Caco-2 (cell line): ENCODE measurements at regions not wholly inside any gene's neighbourhood (a gene's known extent, or its start where the extent isn't known, plus 50 kb on each side); places are given as distances from the start of the nearest gene placed in this dataset.

ENCODE experiments used
- BruUV-seq: library from RNA; stranded (reverse); fragments of 400-500 nt; replicated peaks from 2 replicates; lab custom pipeline; 2021; lab: Mats Ljungman, UMichigan
- CTCF ChIA-PET: fragments of 300-600 bp; sonication (Branson Sonifier 250); formaldehyde crosslinking; loops from one replicate; lab custom pipeline; 2022; ENCODE audit warnings: antibody characterized with exemption; lab: Charles Lee
- POLR2A ChIA-PET: fragments of 300-600 bp; sonication (Branson Sonifier 250); formaldehyde crosslinking; loops from one replicate; lab custom pipeline; 2022; ENCODE audit warnings: antibody characterized with exemption; lab: Charles Lee
- DNase-seq, 2 experiments: peaks; one replicate each; pipeline versions ENCODE4 v3.0.0 to v3.0.0-alpha.2; 2020 to 2022
- H3K27me3 ChIP-seq: replicated peaks from 2 replicates; pipeline ENCODE4 v1.6.0; 2011; ENCODE audit warnings: low read length; ENCODE audit not compliant: control insufficient read depth, insufficient read depth
- H3K36me3 ChIP-seq: 2 replicates; pipeline ENCODE4 v1.5.1; 2011; ENCODE audit warnings: low read length; ENCODE audit not compliant: control insufficient read depth, insufficient read depth
- H3K4me1 ChIP-seq: fragments of 250-450 bp; sonication (Bioruptor Pico); 2 replicates; pipeline ENCODE4 v1.5.1; 2020; ENCODE audit warnings: mild to moderate bottlenecking
- H3K4me3 ChIP-seq: 2 replicates; pipeline ENCODE4 v1.5.1; 2011; ENCODE audit warnings: low read depth, mild to moderate bottlenecking, control low read depth, low read length
- H3K9me3 ChIP-seq: fragments of 250-450 bp; sonication (Bioruptor Pico); 2 replicates; pipeline ENCODE4 v1.5.1; 2020; ENCODE audit warnings: mild to moderate bottlenecking, moderate library complexity
- H3K27ac Mint-ChIP-seq: one replicate; pipeline ENCODE4 v1.8.0; 2022; ENCODE audit warnings: mixed read lengths; ENCODE audit not compliant: unreplicated experiment
- H3K27me3 Mint-ChIP-seq: one replicate; pipeline ENCODE4 v1.8.0; 2022; ENCODE audit warnings: mixed read lengths; ENCODE audit not compliant: insufficient read depth, unreplicated experiment
- H3K36me3 Mint-ChIP-seq: one replicate; pipeline ENCODE4 v1.8.0; 2022; ENCODE audit warnings: mild to moderate bottlenecking, mixed read lengths; ENCODE audit not compliant: insufficient read depth, unreplicated experiment
- H3K4me1 Mint-ChIP-seq: one replicate; pipeline ENCODE4 v1.8.0; 2022; ENCODE audit warnings: low read depth, mixed read lengths; ENCODE audit not compliant: unreplicated experiment
- H3K4me3 Mint-ChIP-seq: one replicate; pipeline ENCODE4 v1.8.0; 2022; ENCODE audit warnings: mild to moderate bottlenecking, moderate library complexity, mixed read lengths; ENCODE audit not compliant: unreplicated experiment
- H3K9me3 Mint-ChIP-seq: one replicate; pipeline ENCODE4 v1.8.0; 2022; ENCODE audit warnings: mixed read lengths; ENCODE audit not compliant: unreplicated experiment
- CTCF ChIP-seq, 2 experiments: fragments of 200-600 bp in 1 of 2; IDR thresholded peaks; 1 replicate in 1 of 2; 2 replicates in 1 of 2; pipeline versions ENCODE4 v1.5.1 to v1.8.0; 2011 to 2022; ENCODE audit warnings: antibody characterized with exemption in 1 of 2, control low read depth in 1 of 2, inconsistent platforms in 1 of 2, low read depth in 1 of 2, low read length in 1 of 2, mild to moderate bottlenecking in 1 of 2, moderate library complexity in 1 of 2; ENCODE audit not compliant: insufficient read depth in 1 of 2, severe bottlenecking in 1 of 2, unreplicated experiment in 1 of 2
- intact Hi-C: fragments of 100-400 bp; cut with micrococcal nuclease; formaldehyde crosslinking; loops from one replicate; pipeline ENCODE4 v1.10.0; 2022; ENCODE audit not compliant: unreplicated experiment

- H3K36me3 Mint-ChIP-seq: no peaks in the 10 kb centered on the region
- POLR2A ChIA-PET: no interaction called here
- CTCF ChIA-PET: no interaction called here
Measured at GRCh38 chr3:168693870-168694269, 598.1 kb upstream of the GOLIM4 start.

GRCh38 chr3:168688267-168688666 is 592.5 kb upstream of the GOLIM4 start:
- H3K9me3 Mint-ChIP-seq: no peaks in the 10 kb centered on the region
- H3K4me3 Mint-ChIP-seq: no peak overlapping the region
- H3K4me1 Mint-ChIP-seq: no peaks in the 10 kb centered on the region
- Histone ChIP-seq H3K9me3 (no peaks in the 10 kb centered on the region), H3K4me1 (no peaks in the 10 kb centered on the region), H3K4me3 (no peak overlapping the region), H3K36me3 (no peaks in the 10 kb centered on the region), H3K27me3 (no peaks in the 10 kb centered on the region)
- no peak for DNase-seq
- no peak overlapping the region for H3K27ac Mint-ChIP-seq
- POLR2A ChIA-PET: no interaction called here
- TF ChIP-seq CTCF (IDR thresholded peaks at IDR 0.05; ENCODE audit: insufficient read depth in 1 of 2, low read depth in 1 of 2, low read length in 1 of 2, severe bottlenecking in 1 of 2, unreplicated experiment in 1 of 2): no peak
- no peaks in the 10 kb centered on the region for H3K36me3 Mint-ChIP-seq
- H3K27me3 Mint-ChIP-seq: peaks cover 4% of the 10 kb centered on the region
- BruUV-seq: no TSS peak
- CTCF ChIA-PET: no interaction called here
- intact Hi-C loops: no loop called here

More at GRCh38 chr3:168693870-168694269, 598.1 kb upstream of the GOLIM4 start:
- Histone ChIP-seq H3K27me3 (no peaks in the 10 kb centered on the region), H3K36me3 (no peaks in the 10 kb centered on the region), H3K4me1 (no peaks in the 10 kb centered on the region), H3K4me3 (no peak overlapping the region), H3K9me3 (no peaks in the 10 kb centered on the region)
- no peak for TF ChIP-seq CTCF (IDR thresholded peaks at IDR 0.05; ENCODE audit: insufficient read depth in 1 of 2, low read depth in 1 of 2, low read length in 1 of 2, severe bottlenecking in 1 of 2, unreplicated experiment in 1 of 2)
- BruUV-seq: no TSS peak
- Mint-ChIP-seq H3K4me1 (no peaks in the 10 kb centered on the region), H3K4me3 (no peak overlapping the region), H3K9me3 (no peaks in the 10 kb centered on the region), H3K27me3 (peaks cover 4% of the 10 kb centered on the region), H3K27ac (no peak overlapping the region)
- DNase-seq: no peak
- intact Hi-C loops: no loop called here

- CTCF ChIA-PET: no interaction called here
- BruUV-seq: no TSS peak
- Mint-ChIP-seq H3K4me3 (no peak overlapping the region), H3K9me3 (no peaks in the 10 kb centered on the region), H3K27me3 (no peaks in the 10 kb centered on the region), H3K4me1 (no peaks in the 10 kb centered on the region), H3K36me3 (no peaks in the 10 kb centered on the region), H3K27ac (no peak overlapping the region)
- H3K9me3 ChIP-seq: no peaks in the 10 kb centered on the region
- H3K27me3 ChIP-seq: no peaks in the 10 kb centered on the region
- intact Hi-C loops: no loop called here
- POLR2A ChIA-PET: no interaction called here
- H3K4me1 ChIP-seq: no peaks in the 10 kb centered on the region
- H3K4me3 ChIP-seq: no peak overlapping the region
- no peaks in the 10 kb centered on the region for H3K36me3 ChIP-seq
- no peak for DNase-seq
- TF ChIP-seq CTCF (IDR thresholded peaks at IDR 0.05; ENCODE audit: insufficient read depth in 1 of 2, low read depth in 1 of 2, low read length in 1 of 2, severe bottlenecking in 1 of 2, unreplicated experiment in 1 of 2): no peak
Measured at GRCh38 chr3:168684519-168684918, 588.8 kb upstream of the GOLIM4 start.
